HG02973 (cell line): ENCODE measurements at regions not wholly inside any gene's neighbourhood (a gene's known extent, or its start where the extent isn't known, plus 50 kb on each side); places are given as distances from the start of the nearest gene placed in this dataset.

Experiments used
- ATAC-seq: cut with Tn5 transposase; IDR thresholded peaks from one replicate; pipeline ENCODE4 v1.9.1; 2021; ENCODE audit warnings: moderate library complexity; ENCODE audit not compliant: unreplicated experiment

DNA sequence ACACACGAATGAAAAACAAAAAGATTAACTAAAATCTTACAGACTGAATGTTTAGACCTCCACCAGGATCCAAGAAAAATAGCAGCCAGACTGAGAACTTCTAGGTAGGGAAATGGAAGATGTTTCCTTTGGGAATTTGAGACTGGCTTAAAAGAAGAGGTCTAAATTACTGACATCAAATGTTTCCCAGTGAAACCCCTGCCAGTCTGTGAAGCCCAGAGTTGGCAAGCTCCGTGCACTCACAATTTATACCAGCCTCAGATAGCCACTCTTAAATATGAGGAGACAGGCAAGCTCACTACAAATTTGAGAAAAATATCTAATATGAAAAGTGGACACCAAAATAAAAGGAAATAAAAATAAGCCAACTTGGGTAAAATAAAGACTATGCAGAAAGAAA is 700.5 kb upstream of the ZNF385D start:
- no peak for ATAC-seq

DNA sequence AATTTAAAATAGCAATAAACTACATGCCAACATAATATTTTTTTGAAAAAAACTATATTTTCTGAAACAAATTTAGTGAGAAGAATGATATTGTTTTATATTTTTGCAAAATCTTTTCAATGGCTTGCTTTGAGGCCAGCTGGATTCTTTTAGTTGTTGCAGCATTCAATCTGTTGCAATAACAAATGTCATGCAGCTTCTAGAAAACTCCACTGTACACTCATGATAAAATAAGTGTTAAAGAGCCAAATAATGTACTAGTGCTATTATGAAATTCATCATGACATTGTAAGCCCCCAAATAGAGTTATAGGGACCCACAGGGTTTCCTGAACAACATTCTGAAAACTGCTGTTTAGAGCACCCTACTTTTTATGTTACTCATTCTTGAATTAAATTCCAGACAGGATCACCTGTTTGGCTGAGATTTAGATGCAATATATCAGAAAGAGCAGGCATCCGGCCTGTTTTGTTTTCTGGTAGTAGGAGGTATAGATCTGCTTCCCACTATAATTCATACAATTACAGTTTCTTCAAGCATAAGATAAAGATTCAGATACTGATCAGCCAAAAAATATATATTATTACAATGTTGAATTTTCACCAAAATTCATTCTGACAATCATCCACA is 703.0 kb upstream of the ZNF385D start:
- ATAC-seq: no peak

DNA sequence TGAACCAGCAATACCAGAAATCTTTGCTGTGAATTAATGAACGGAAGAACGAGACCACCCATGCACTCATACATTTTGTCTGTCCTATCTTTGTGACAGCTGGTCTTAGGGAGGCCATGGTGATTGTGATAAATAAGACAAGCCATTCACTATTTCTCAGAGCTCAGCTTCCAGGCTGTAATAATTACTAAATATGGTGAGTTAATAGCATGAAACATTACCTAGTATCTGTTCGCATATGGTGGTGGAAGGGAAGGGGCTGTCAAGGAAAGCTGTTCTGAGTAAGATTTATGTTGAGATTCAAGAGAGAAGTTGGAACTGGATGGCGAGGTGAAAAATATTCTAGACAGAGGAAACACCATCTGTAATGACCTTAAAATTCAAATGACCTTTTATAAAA is 719.0 kb upstream of the ZNF385D start:
- no peak for ATAC-seq

DNA sequence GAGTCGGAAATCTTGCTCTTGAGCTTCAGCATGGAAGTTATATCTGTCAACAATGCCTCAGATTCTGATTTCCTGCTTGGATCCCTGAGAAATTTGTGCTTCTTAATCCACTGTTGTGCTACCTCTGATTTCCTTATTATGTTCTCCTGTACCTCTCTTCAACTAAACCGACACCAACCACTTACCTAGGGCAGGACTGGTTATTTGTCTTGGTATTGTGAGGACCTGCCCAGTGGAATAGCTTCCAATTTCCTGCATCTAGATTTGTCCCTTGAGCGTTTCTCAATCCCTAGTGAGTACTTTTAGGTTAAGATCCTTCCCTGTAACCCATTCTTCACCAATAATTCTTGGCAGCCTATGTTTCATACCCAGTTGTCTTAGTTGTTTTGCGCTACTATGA is 720.5 kb upstream of the ZNF385D start:
- no peak for ATAC-seq

DNA sequence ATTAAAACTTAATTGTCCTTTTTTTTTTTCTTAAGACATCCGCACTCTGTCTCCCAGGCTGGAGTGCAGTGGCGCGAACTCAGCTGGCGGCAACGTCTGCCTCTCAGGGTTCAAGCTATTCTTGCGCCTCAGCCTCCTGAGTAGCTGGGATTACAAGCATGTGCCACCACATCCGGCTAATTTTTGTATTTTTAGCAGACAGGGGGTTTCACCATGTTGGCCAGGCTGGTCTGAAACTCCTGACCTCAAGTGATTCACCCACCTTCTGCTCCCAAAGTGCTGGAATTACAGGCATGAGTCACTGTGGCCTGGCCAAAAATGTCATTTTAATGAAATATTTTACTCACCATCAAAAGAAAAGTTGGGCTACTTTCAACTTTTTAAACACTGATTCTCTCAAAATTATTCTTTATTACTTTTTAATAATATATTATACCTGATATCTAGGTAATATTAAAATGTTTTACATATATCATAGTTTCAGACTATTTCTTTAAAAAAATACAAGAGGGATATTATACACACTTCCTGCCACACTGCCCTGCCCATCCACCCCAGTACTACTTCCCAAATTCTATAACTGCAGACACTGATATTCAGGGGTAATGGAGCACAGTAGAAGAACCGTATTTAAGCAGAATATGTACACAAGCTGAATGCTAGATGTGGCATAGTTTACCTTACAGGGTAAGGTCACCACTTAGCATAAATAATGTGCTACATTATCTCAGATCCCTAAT is 723.9 kb upstream of the ZNF385D start:
- no peak for ATAC-seq

DNA sequence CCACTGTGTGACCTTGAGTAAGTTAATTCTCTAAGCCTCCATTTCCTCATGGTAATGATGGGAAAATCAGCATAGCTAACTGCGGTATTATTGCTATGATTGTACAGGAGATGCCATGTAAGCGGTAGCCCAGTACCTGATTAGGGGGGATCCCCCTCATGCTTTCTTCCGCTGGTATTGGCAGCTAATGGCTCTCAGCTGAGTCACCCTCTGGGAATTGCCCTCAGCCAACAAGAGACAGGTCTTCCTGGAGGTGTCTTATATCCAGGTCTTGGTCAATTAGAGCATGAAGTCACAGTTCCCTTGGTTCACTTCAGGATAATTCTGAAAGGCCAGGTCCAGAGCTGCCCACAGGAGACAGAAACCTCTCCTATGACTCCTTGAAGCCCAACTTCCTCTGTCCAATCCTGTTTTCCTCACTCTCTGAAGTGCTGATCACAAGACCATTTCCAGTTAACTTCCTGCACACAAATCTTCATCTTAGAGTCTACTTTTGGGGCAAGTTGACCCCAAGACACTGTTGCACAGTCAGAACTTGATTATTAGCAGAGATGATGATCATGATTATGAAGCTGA is 724.7 kb upstream of the ZNF385D start:
- ATAC-seq: no peak

DNA sequence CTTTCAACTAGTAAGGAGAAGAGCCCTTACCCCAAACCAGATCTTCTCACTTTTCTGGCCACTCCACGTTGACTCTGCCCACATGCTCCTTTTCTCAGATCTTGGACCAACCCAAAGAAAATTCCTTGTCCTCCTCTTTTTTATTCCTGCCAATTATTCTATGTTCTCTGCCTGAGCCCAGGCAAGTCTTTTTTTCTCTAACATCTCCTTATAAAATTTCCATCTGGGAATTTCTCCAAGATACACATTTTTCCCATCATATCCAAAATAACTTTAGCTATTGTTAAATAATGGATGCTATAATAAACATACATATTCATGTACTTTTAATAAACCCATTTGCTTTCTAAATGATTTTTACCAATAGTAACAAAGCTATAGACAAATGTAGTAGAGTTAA is 726.0 kb upstream of the ZNF385D start:
- ATAC-seq: no peak

DNA sequence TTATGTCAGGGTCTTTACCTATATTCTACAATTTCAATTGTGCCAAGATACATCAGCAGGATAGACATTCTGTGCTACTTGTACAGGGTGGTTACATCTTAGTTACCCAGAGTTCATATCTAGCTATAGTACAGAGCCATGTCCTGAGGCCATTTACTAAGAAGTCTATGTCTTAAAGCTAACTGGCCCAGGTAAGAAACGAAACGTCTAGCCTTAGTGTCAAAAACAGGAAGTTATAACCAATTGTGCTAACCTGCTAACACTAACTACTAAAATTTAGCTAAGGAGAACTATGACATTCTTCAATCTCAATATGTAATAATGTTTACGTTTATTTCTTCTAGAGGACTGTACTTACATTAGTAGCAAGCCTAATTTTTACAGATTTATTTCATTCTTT is 717.2 kb upstream of the UBE2E2 start:
- no peak for ATAC-seq

DNA sequence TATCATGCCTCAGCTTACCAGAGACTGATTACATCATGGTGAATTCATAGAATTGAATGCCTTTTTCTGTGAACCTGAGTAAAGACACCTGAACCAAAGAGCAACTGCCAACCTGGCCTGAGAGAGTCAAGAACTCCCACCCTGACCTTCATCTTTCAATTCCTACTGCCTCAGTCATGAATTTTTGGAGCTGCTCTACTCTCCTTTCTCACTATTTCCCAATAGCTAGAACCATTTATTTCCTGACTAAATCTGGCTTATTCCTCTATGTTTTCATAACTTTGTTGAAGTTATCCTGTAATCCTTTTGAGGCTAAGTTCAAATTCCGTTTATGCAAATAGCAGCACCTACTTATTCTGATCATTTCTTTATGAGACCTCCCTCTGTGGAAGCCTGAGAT is 712.4 kb upstream of the UBE2E2 start:
- no peak for ATAC-seq

DNA sequence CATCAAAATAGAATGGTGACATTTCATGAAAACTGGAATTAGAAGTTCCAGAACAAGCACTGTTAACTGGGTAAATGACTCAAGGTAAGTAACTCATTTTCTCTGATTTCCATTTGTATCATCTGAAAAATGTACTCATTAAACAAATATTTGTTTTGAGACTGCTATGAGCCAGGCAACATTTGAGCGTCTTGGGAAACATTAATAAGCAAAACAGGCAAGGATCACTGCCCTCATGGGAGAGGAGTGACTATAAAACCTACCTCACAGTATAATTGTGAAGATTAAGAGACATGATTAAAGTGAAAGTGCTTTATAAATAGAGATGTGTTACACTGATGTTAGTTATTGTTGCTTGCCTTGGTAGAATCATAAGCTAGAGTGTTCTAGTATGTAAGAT is 711.8 kb upstream of the UBE2E2 start:
- ATAC-seq: no peak

DNA sequence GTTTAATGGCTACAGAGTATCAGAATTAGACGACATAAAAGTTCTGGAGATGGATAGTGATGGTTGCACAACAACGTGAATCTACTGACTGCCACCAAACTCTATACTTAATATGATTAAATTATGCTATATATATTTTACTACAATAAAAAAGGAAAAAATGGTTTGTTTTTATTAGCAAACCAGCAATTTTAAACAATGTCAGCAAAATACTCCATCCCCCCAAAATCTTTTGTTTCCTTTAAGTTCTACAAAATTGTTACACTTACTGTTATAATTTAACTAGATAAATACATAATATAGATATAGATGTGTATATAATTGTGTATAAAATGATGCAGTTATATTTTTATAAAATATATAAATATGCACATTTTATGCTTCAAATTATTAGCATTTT is 710.8 kb upstream of the UBE2E2 start:
- ATAC-seq: no peak

DNA sequence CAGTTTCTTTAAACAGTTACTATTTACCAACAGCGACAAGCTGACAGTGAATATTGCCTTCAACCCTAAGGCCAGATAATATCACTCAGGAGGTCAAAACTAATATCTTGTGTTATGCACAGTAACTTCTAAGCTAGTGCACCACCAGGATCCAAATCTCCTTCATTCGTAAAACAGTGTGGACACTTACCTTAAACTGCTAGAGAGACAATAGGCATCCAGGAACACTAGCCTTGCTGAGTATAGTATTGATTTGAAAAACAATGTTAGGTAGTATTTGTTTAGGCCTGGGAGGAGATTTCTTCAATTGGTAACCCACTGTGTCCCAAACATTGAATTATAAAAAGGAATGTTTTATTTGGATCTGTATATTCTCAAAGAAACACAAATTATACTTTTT is 707.9 kb upstream of the UBE2E2 start:
- no peak for ATAC-seq

DNA sequence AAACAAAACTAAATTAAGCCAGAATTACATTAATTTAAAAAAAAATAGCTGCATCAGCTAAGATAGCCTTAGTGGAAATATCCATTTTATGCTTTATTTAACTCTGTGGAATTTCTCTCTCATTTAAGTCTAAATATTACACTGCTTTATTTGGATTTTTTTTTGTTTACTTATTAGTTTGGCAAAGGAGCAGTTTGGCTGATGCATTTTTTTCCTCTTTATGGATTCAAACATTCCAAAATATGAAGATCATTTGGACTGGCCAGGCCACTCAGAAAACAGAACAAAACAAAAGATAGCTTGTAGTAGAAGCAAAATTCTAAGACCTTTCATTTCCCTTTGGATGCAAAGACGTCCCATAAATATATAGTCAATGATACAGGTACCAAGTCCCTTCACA is 707.3 kb upstream of the UBE2E2 start:
- no peak for ATAC-seq

DNA sequence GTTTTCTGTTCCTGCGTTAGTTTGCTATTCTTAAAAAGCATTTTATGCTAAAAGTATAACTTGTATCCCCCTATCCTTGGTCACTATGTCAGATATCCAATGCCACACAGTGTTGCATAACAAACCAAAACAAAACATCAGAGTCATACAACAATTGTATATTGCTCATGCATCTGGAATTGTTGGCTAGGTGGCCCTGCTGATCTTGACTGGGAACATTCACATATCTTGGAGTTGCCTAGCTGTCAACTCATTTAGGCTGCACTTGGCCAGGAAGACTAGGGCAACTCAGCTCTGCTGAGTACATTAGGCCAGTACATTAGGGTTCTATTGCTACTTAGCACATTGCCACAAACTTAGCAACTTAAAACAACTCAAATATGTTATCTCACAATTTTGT is 706.5 kb upstream of the UBE2E2 start:
- no peak for ATAC-seq

DNA sequence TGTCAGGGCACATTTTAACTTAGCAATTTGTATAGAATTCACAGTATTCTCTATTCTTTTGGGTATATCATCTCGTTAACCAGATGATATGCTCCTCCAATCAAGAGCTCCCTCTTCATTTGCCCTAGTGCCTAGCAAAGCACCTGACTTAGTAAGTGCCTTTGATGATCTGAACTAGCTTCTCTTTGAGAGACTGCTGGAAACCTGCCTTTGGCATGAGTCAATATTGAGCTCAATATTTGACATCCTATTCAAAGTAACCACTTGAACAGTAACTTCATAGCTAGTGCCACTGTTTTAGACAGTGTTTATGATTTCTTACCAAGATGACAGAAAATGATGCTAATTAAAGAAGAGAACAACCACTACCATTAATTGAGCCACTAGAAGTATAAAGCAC is 696.3 kb upstream of the UBE2E2 start:
- ATAC-seq: no peak

DNA sequence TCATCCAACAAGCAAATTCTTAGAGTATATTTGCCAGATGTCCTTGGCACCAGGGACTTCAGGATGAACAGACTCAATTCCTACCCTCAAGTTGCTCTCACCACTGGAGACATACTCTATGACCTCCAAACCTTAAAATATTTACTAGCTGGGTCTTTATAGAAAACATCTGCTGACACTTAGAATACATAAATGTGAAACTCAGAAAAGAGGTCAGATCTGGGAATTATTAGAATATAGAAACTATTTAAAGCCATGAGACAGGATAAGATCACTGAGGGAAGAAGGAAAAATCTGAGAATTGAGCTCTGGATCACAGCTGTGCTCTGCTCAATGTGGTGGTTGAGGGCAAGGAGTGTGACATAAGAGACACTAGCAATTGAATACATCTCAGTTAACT is 695.4 kb upstream of the UBE2E2 start:
- no peak for ATAC-seq

DNA sequence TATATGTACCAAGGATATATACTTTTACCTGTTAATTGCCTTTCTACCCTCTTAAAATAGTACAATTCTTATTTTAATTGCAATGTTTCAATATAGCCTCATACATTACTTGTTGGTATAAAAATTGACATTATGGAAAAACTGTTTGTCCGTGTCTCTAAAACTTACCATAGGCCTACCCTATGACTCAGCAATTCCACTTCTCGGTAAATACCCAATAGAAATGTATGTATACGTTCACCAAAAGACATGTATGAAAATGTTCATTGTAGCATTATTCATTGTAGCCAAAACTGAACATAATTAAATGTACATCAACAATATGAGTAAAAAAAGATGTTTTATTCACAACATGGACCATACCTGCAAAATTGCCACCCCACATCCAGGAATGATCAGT is 679.2 kb upstream of the UBE2E2 start:
- ATAC-seq: no peak

DNA sequence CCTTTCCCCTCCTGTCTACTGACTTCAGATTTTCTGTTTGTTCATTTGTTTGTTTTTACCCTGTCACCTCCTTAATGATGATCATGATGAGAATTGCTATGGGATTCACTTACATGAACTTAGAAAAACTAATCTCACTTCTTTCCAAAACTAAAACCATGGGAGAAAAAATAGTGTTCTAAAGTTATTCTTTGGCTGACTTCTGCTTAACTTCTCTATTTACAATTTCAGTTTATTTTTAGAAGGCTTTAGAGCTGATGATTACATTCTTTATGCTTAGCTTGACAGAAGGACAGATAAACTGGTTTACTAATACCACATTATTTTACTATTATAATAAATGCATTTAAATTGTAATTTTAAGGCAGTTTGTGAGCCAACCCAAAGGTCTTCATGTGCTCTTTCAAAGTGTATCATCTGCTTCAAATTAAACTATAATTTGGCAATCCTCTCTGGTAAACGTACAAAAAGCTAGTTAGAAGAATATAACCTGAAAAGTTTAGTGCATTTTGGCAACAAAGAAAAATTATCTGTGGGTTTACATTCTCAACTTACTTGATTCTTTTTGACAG is 676.8 kb upstream of the UBE2E2 start:
- ATAC-seq: no peak

DNA sequence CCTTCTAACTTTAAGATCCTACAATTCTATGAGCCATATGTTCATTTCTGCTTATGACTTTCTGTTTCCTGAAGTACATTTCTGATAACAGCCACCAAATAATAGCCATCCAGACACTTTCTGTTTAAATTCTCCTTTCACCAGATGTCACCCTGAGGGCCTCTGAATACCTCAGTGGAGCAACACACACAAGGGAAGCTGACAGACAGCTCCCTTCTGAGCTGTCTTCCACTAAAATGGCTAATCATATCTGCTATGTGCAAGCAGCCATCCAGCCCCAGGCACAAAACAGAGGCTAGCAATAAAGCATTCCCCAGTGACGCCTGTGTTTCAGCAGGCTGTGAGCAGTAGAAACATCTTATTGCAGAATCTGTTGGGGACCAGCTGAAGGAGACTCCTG is 666.6 kb upstream of the UBE2E2 start:
- no peak for ATAC-seq

DNA sequence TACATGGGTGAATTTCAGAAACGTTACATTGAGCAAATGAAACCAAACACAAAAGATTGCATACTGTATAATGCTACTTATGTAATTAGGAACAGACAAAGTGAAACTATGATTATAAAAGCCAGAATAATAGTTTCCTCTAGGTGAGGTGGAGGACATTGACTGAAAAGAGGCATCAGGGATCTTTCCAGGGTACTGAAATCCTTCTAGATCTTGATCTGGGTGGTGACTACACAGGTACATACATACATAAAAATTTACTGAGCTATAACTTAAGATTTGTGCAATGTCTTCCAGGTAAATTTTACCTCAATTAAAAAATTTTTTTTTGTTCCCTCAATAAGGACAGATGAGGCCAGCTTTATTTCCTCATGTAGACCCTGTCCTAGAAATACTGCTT is 665.6 kb upstream of the UBE2E2 start:
- no peak for ATAC-seq

DNA sequence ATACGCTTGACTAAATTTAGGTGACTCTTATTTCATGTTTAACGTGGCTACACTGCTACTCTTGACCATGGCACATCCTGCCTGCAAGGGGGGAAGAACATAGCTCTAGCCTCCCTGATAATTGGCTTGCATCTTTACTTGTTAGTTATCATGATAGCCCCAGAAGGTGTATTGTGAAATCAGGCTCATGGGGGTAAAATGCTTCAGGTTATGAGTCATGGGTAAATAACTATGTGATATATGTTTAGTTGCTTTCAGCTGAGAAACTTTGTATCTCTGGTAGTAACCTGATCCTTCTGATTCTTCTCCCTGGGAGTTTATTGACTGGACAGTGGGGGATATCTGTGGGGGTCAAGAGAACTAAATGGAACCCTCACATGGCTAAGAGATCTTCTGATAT is 660.8 kb upstream of the UBE2E2 start:
- no peak for ATAC-seq

DNA sequence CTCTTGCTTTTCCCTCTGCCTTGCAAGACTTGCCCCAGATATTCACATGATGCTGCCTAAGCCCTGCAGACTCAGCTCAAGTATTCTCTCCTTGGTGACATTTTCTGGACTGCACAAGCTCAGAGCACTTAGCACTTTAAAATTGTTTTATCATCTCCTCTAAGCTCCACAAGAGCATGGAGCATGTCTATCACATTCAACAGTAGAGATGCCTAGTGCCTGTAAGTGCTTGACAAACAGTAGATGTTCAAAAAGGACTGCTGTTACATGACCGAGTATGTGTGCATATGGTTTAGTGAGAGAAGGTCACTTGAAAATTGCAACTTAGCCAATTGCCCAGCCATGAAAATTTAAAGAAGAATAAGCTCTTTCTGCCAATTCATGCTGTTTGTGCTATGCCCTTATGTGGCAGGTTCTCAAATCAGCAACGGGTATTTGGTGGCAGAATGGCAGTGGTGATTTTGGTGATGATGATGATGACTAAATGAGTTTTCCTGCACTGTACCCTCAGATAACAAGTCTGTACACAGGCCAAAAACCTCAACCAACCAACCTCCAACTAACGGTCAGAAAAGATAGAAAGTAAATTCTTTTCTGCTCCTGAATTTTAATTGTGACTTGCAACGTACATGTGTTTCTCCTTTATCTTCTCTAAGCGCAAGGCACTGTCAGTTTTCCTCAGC is 647.2 kb upstream of the UBE2E2 start:
- ATAC-seq: no peak
